ENCODE measurements at regions not wholly inside any gene's neighbourhood (a gene's known extent, or its start where the extent isn't known, plus 50 kb on each side); places are given as distances from the start of the nearest gene placed in this dataset.
"Not testable (repeated sequence)": the region's sequence is repeated elsewhere in the genome, so short reads cannot be mapped to it uniquely, and the experiment has no call there.

- Mint-ChIP-seq H3K27me3 (ENCODE audit: low read depth) (peaks cover 18% of the 10 kb centered on the region), H3K27ac (peak overlapping the region; percentile 85), H3K9me3 (no peaks in the 10 kb centered on the region), H3K4me1 (peaks cover 17% of the 10 kb centered on the region), H3K36me3 (no peaks in the 10 kb centered on the region), H3K4me3 (peak overlapping the region; percentile 89)
- TF ChIP-seq CTCF (IDR thresholded peaks at IDR 0.05; ENCODE audit: unreplicated experiment), result peak; percentile 81
- DNase-seq (ENCODE audit: low spot score in 2 of 2, unreplicated experiment in 2 of 2), result peak; percentile 68 to 88
Observed at GRCh38 chr10:55631071-55631654, 729.9 kb downstream of the ZWINT start.

DNA sequence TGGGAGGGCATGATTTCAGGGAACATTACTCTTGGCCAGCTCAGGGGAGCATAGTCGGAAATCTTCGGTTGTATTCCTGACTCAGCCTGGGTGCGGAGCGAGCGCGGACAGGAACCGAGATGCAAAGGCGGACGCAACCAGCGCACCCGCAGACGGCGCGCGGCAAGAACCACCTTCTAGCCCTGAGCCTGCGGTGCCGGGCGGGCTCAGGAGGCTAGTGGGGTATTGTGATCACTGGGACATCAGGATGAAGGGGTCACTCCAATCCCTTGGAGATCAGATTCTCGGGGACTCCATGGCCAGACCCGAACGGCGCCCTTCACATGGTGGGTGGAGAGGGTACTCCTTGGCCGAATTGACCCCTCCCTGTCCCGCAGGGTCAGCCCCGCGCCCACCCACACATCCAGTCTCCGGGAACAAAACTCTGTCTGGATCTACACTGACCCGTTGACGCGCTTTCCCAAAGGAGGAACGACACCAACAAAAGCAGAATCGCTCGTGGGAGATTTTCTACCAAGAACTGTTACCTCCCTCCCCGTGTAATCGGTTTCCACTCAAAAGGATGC, 730.5 kb downstream of the ZWINT start:
- no peak for TF ChIP-seq CTCF (IDR thresholded peaks at IDR 0.05; ENCODE audit: unreplicated experiment)
- H3K36me3 Mint-ChIP-seq, result no peaks in the 10 kb centered on the region

DNA sequence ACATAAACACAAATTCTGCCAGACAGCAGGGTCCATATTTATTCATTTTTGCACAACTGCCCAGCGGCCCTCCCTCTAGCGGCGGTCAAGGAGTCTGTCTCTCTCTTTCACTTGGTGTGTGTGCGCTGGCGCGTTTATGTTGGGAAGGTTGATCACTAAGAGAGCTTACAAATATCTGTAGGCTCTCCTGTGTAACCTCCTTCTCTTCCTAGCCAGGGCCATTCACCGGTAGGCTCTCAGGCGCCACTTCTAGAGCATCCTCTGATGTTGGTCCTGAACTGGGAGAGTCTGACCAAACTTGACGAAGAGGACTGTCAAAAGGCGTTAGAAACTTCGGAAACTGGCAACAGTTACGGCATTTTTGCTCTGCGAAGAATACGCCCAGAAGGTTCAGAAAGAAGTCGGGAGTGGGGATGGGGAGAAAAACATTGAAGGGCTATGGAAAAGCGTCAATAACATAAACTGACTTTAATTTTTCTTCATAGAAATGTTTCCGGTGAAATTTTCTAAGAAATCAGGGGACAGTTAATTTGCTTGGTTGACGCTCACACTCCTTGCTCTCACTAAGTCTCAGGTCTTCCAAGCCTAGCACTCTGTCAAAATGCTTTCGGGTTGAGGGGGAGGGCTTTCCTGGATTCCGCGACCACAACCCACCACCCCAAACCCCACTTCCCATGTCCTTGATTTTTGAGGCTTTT, 731.1 kb downstream of the ZWINT start:
- peak overlapping the region; percentile 89 for H3K4me3 Mint-ChIP-seq
- peak; percentile 82 for TF ChIP-seq CTCF (IDR thresholded peaks at IDR 0.05; ENCODE audit: unreplicated experiment)
- peaks cover 18% of the 10 kb centered on the region for H3K27me3 Mint-ChIP-seq (ENCODE audit: low read depth)
- no peaks in the 10 kb centered on the region for H3K36me3 Mint-ChIP-seq
- H3K9me3 Mint-ChIP-seq, result no peaks in the 10 kb centered on the region
- H3K27ac Mint-ChIP-seq, result peak overlapping the region; percentile 84
- peaks cover 27% of the 10 kb centered on the region for H3K4me1 Mint-ChIP-seq
- peak; percentile 40 to 71 for DNase-seq (ENCODE audit: low spot score in 2 of 2, unreplicated experiment in 2 of 2)

More for the DNA sequence above, 730.5 kb downstream of the ZWINT start:
- H3K27ac Mint-ChIP-seq, result peak overlapping the region; percentile 84
- peak overlapping the region; percentile 89 for H3K4me3 Mint-ChIP-seq
- H3K9me3 Mint-ChIP-seq, result no peaks in the 10 kb centered on the region
- peaks cover 21% of the 10 kb centered on the region for H3K4me1 Mint-ChIP-seq
- H3K27me3 Mint-ChIP-seq (ENCODE audit: low read depth), result peaks cover 18% of the 10 kb centered on the region
- peak; percentile 30 to 59 for DNase-seq (ENCODE audit: low spot score in 2 of 2, unreplicated experiment in 2 of 2)

GRCh38 chr10:55628260-55628701, 732.8 kb downstream of the ZWINT start:
- Mint-ChIP-seq H3K9me3 (no peaks in the 10 kb centered on the region), H3K4me3 (no peak overlapping the region), H3K36me3 (peaks cover under 1% of the 10 kb centered on the region), H3K4me1 (peaks cover 30% of the 10 kb centered on the region), H3K27me3 (ENCODE audit: low read depth) (peaks cover 17% of the 10 kb centered on the region), H3K27ac (peak overlapping the region; percentile 73)
- TF ChIP-seq CTCF (IDR thresholded peaks at IDR 0.05; ENCODE audit: unreplicated experiment), result no peak
- DNase-seq (ENCODE audit: low spot score in 2 of 2, unreplicated experiment in 2 of 2), result peak; percentile 21 to 64

DNA sequence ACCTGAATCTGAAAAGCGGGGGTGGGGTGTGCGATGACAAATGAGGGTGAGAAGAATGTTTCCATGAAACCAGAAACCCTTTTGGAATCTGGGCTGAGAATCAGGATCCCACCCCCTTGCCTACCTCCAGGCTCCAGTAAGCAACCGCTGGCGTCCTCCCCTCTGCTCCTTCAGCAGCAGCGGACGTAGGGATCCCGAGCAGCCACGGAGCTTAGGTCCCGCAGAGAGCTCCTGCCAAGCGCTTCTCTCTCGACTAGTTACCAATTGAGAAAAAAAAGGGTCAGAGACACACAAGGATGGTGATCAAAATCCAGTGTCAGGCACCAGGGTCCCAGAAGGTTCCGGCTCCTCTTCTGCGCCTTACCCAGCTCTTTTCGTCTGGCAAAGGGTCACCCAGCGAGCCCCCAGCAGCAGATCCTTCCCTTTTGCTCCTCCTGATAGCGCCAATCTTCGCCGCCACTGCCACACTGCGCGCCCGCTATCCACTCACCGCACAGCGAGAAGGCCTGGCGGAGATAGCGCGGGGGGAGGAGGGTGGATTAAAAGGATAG, 733.5 kb downstream of the ZWINT start:
- Mint-ChIP-seq H3K4me1 (peaks cover 30% of the 10 kb centered on the region), H3K9me3 (no peaks in the 10 kb centered on the region), H3K4me3 (no peak overlapping the region), H3K27me3 (ENCODE audit: low read depth) (peaks cover 14% of the 10 kb centered on the region), H3K27ac (peak overlapping the region; percentile 73), H3K36me3 (peaks cover 6% of the 10 kb centered on the region)
- TF ChIP-seq CTCF (IDR thresholded peaks at IDR 0.05; ENCODE audit: unreplicated experiment), result no peak
- peak; percentile 26 to 60 for DNase-seq (ENCODE audit: low spot score in 2 of 2, unreplicated experiment in 2 of 2)

DNA sequence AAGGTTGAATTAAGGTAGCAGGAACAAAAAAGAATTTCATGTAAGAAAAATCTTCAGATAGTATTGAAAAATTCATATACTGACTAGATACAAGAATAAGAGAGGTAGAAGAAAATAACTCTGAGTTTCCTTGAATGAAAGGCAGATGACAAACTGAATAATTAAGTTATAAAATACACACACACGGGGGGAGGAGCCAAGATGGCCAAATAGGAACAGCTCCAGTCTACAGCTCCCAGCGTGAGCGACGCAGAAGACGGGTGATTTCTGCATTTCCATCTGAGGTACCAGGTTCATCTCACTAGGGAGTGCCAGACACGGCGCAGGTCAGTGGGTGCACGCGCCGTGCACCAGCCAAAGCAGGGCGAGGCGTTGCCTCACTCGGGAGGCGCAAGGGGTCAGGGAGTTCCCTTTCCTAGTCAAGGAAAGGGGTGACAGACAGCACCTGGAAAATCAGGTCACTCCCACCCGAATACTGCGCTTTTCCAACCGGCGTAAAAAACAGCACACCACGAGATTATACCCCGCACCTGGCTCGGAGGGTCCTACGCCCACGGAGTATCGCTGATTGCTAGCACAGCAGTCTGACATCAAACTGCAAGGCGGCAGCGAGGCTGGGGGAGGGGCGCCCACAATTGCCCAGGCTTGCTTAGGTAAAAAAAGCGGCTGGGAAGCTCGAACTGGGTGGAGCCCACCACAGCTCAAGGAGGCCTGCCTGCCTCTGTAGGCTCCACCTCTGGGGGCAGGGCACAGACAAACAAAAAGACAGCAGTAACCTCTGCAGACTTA, 759.2 kb downstream of the ZWINT start:
- H3K9me3 Mint-ChIP-seq; H3K4me1 Mint-ChIP-seq; H3K27me3 Mint-ChIP-seq (ENCODE audit: low read depth); H3K36me3 Mint-ChIP-seq: not testable (repeated sequence)
- peak in 1 of 2 experiments; percentile 38 for DNase-seq (ENCODE audit: low spot score in 2 of 2, unreplicated experiment in 2 of 2)
- Mint-ChIP-seq H3K4me3 (peak overlapping the region; percentile 89), H3K27ac (peak overlapping the region; percentile 76)
